ENCODE measurements at regions not wholly inside any gene's neighbourhood (a gene's known extent, or its start where the extent isn't known, plus 50 kb on each side); places are given as distances from the start of the nearest gene placed in this dataset.

GRCh38 chr12:85747941-85748495 is 88.2 kb downstream of the RASSF9 start:
- DNase-seq = no peak
